ENCODE measurements at regions not wholly inside any gene's neighbourhood (a gene's known extent, or its start where the extent isn't known, plus 50 kb on each side); places are given as distances from the start of the nearest gene placed in this dataset.
"Not testable (repeated sequence)": the region's sequence is repeated elsewhere in the genome, so short reads cannot be mapped to it uniquely, and the experiment has no call there.

DNA sequence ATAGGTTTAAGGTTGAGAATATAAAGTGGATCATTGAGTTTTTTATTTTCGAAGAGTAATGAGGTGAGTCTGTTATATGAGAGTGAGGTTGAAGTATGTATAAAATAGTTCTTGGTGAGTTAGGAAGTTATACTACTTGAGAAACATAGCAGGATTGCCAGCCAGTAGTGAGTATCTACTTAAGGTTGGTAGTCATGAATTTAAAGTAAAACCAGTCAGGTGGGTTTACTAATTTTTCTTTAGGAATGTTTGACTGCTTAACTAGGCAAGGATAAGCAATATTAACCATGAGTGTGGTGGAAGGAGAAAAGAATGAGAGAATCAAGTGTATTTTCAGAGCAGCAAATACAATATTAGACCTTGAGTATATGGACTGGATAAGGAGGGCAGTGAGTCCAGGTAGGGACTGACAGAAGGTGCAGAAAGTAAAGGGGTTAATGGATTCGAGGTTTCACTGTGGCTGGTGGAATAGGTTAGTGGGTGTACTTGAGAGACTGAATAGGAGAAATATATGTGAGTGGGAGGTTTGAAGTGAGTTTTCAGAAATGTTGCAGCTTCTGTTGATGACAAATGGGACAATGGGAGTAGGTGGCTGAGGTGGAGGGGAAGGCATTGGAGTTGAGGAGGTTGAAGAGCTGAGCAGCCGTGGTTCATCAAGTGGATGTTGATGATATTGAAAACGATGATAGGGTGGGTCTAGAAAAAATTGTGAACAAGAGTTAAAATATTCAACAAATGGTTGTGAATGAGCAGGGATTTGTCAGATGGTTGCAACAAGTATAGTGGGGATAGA, 232.5 kb upstream of the ASCC3 start:
- no peak for DNase-seq (ENCODE audit: low read depth)

DNA sequence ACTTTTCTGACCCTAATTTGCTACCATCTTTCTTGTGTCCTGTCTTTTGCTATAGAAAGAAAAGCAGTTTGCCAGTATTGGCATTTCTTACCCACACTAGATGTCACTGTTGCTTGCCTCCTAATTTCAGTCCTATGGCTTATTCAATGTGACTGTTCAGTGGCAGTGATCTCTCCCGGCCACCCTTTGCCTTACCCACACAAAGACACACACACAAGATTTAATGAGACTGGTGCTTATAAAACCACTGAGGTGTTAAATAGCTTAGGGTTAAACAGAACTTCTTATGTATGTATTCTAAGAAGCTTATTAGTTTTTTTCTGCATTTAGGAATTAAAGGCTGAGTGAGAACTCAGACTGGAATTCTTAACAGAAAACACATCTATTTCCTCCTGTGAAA, 233.6 kb upstream of the ASCC3 start:
- DNase-seq (ENCODE audit: low read depth) = peak; percentile 20

DNA sequence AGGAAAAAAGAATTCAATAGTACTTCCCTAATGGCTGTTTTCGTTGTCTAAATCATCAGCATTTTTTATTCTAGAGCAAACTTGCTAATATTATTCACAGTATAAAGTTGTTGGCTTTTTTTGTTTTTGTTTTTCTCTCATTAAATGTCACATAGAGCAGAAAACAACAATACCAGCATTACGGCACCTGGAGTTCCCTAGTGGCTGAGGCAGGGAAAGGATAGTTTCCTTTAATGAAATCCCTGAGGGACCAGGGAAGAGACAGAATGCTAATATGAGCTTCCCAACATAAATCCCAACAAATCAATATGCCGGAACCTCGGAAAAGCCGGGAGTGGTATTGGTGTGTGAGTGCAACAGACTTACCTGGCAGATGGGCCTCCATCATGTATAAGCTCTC, 235.2 kb upstream of the ASCC3 start:
- no peak for DNase-seq (ENCODE audit: low read depth)

DNA sequence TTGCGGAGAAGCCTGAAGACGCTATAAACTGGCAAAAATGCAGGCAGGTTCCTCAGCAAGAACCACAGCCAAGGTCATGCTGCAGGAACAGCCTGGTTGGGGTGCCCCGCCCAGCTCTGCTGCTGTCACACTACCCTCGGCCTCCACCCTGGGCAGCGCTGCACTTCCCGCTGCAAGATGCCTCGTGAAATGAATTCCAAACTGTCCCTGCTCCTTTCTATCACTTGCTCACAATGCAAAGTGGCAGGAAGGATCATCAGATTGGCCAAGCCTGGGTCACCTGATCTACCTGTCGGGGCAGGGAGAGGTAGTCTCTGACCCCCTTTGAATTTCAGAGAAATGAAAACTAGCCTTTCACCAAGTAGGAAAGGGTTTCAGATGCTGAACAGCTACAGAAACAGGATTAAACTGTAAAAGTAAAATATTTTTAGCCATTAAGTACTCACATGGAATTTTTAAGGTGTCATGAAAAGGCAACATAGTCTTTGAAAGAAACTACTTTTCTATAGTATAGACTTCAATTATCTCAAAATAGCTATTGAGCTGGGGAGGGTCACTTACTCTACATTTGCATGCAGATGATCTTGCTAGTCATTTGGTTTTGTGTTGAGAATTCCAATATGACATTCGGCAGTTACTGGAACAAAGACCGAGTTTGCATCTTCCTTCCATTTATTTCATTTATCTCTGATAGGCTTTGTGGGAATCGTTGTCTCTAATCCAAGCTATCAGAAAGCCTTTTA, 236.4 kb upstream of the ASCC3 start:
- no peak for DNase-seq (ENCODE audit: low read depth)

- DNase-seq (ENCODE audit: low read depth) = no peak
These were observed 236.9 kb upstream of the ASCC3 start for GRCh38 chr6:101118136-101118396.

GRCh38 chr6:101120747-101121146, 239.6 kb upstream of the ASCC3 start:
- no peak for DNase-seq (ENCODE audit: low read depth)

- DNase-seq (ENCODE audit: low read depth) = no peak
These were observed 244.3 kb upstream of the ASCC3 start for GRCh38 chr6:101125380-101125971.

DNA sequence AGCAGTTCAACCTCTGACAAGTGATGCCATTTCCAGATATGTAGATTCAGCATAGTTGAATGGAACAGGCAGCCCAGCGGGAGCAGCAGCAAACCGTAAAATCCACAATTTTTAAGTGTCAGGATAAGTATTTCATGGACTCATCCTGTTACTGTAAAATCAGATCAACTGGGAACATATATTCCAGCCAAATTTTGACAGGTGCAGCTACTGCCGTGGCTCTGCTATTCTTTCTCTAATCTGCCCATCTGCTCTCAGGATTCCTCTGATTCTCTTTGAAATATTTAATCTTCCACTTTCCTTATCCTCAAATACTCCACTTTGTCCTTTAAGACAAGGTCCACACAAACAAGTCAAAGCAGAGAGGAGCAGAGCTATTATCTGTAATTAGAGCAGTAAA, 245.4 kb upstream of the ASCC3 start:
- DNase-seq (ENCODE audit: low read depth) = no peak

DNA sequence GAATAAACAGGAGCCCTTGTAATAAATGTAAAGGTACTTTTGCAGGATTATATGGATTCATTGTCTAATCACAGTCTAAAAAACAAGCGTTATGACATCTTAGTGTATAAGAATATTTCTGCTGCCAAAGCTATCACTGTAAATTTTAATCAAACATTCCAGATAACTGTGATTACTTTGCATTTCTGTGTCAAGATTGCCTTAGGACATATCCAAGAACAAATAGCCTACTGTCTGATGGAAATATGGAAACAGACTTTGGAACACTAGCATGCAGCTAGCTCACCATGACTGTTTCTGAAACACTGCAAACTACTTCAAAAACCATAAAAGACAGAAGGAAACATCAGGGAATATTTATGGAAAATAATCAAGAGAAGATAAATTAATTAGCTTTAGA, 248.7 kb upstream of the ASCC3 start:
- no peak for DNase-seq (ENCODE audit: low read depth)

DNA sequence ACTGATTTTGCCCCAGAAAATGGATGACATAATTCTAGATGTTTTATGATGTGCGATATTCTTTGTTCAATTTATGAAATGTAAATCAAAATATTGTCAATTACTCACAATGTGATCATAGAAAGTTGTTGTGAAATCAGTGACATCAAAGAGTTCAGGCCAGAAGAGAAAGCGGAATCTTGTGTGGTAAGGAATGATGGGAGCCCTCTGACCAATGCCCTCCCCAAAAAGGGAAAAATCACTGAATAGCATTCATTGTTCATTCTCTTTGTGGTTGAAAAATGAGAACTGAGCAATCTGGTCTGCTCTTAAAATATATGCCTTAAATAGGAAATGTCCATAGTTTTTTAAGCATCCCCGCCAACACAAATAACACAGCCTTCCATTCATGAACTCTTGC, 247.1 kb upstream of the GRIK2 start:
- peak; percentile 40 for DNase-seq (ENCODE audit: low read depth)

DNA sequence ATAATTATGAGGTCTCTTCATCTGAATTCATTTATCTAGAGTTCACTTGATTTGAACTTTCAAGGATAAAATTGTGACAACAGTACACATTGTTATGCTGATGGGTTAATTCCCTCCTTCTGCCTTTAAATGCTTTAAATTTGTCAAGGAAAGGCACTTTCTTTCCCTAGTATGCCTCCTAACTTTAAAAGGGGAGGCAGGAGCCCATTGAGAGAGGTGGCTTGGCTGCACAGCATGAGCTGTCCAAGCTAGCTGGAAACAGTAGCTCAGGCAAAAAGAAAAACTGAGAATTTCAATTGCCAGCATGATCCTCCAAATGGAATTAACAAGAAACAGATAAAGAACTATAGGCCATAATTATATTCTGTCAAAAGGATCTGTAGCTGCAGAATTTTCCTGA, 243.3 kb upstream of the GRIK2 start:
- DNase-seq (ENCODE audit: low read depth) = no peak

DNA sequence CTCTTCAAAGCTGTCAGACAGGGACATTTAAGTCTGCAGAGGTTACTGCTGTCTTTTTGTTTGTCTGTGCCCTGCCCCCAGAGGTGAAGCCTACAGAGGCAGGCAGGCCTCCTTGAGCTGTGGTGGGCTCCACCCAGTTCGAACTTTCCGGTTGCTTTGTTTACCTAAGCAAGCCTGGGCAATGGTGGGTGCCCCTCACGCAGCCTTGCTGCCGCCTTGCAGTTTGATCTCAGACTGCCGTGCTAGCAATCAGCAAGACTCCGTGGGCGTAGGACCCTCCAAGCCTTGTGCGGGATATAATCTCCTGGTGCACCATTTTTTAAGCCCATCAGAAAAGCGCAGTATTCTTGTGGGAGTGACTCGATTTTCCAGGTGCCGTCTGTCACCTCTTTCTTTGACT, 235.9 kb upstream of the GRIK2 start:
- DNase-seq (ENCODE audit: low read depth) = not testable (repeated sequence)

DNA sequence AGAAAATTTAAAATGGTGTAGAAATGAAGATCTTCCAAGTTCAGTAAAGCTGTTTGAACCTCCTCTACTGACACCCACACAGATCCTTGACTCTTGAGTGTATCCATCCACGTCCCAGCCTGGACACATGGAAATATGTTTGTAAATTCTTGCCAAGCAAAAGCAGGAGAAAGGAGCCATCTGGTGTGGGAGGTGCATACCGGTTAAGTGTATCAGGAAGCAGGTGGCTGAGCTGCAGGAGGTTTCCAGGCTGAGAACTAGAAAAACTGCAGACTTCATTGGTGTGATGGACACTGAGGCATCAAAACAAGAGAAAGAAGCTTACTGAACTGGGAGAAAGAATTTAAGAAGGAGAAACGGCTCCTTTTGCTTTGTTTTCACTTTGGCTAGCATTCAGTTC, 229.9 kb upstream of the GRIK2 start:
- DNase-seq (ENCODE audit: low read depth) = no peak

DNA sequence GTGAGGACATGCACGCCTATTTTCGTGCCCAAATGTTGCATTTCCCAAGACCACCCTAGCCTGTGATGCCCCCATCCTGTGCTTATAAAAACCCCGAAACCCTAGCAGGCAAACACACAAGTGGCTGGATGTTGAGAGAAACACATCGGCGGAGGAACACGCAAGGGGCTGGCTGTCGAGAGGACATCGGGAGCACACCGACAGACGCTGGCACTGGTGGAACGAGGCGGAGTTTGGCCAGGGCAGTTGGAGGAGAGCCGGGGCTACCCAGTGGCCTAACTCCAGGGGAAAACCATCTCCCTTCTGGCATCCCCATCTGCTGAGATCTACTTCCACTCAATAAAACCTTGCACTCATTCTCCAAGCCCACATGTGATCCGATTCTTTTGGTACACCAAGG, 225.9 kb upstream of the GRIK2 start:
- no peak for DNase-seq (ENCODE audit: low read depth)

DNA sequence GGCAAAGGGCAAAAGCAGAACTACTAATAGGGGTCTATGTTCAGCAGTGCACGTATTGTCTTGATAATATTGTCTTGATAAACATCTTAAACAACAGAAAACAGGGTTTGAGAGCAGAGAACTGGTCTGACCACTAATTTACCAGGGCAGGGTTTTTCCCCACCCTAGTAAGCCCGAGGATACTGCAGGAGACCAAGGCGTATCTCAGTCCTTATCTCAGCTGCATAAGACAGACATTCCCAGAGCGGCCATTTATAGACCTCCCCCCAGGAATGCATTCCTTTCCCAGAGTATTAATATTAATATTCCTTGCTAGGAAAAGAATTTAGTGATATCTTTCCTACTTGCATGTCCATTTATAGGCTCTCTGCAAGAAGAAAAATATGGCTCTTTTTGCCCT, 222.5 kb upstream of the GRIK2 start:
- not testable (repeated sequence) for DNase-seq (ENCODE audit: low read depth)

DNA sequence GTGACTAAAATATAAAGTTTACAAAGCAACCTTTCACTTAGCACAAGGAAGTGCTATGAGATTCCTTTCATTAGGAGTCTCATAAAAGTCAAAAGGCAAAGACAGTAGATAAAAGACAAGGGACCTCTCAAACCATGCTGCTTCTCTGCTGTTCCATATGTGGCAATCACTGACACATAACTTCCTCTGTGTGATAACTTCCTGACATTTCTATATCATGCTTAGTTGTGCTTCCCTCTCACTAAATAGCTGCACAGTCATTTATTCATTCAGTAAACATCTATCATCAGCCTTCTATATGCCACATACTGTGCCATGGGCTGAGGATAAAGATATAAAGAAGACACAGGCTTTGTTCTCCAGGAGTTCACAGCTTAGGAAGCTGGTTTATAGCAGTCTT, 214.8 kb upstream of the GRIK2 start:
- DNase-seq (ENCODE audit: low read depth) = no peak

GRCh38 chr6:101181006-101181405, 212.5 kb upstream of the GRIK2 start:
- no peak for DNase-seq (ENCODE audit: low read depth)

GRCh38 chr6:101188285-101188798, 205.2 kb upstream of the GRIK2 start:
- DNase-seq (ENCODE audit: low read depth) = not testable (repeated sequence)

- peak; percentile 18 for DNase-seq (ENCODE audit: low read depth)
These were observed 197.9 kb upstream of the GRIK2 start for GRCh38 chr6:101195588-101195987.

GRCh38 chr6:101199441-101199840, 194.1 kb upstream of the GRIK2 start:
- no peak for DNase-seq (ENCODE audit: low read depth)

DNA sequence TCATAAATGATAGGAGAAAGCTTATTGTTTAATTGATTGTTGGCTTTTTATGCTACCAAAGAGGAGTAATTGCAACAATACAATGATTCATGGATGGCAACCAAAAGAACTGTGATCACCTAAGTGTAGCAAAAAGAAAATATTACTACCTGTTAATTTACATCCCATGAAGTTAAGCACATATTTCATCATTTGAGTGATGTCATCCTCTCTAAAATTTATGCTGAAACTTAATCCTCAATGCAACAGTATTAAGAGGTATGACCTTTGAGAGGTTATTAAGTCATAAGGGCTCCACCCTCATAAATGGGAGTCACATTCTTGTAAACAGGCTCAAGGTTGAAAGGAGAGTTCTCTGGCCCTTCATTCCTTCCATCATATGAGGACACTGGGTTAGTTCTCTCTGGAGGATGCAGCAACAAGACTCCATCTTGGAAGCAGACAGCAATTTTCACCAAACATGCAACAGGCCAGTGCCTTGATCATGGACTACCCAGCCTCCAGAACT, 190.6 kb upstream of the GRIK2 start:
- DNase-seq (ENCODE audit: low read depth) = no peak

GRCh38 chr6:101203664-101204063, 189.8 kb upstream of the GRIK2 start:
- DNase-seq (ENCODE audit: low read depth) = no peak

DNA sequence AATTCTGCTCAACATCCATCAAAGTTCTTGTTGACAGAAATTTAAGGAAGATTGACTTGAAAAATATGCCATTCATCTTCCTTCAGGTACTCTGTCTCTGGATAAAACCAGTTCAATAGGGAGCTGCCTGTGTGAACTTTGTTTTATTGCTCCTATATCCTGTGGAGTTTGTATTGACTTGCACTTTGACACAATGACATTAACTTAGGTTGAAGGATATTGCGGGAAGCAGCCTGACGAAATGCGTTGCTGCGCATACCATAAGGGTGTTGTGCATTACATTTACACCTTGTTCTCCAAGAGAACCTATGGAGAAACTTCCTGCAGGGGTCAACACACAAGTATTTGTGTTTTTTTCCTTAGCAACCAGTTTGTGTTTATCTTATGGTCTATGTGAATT, 185.4 kb upstream of the GRIK2 start:
- no peak for DNase-seq (ENCODE audit: low read depth)

Measured in non-pigmented ciliary epithelial cell (primary cell).